ENCODE measurements at regions not wholly inside any gene's neighbourhood (a gene's known extent, or its start where the extent isn't known, plus 50 kb on each side); places are given as distances from the start of the nearest gene placed in this dataset.

- DNase-seq (ENCODE audit: low read depth) = no peak
- Histone ChIP-seq H3K36me3 (ENCODE audit: control insufficient read depth, insufficient read depth, low read length) (no peaks in the 10 kb centered on the region), H3K4me3 (ENCODE audit: low read depth, low read length) (no peak overlapping the region), H3K27me3 (ENCODE audit: control insufficient read depth, insufficient read depth, low read length) (peaks cover 6% of the 10 kb centered on the region)
- TF ChIP-seq CTCF (IDR thresholded peaks at IDR 0.05; ENCODE audit: insufficient read depth, low read length, poor library complexity, severe bottlenecking) = no peak
These were observed 337.5 kb downstream of the CXCL12 start for GRCh38 chr10:44047361-44047760.

GRCh38 chr10:44046605-44047004 lies 338.3 kb downstream of the CXCL12 start:
- DNase-seq (ENCODE audit: low read depth) = no peak
- H3K27me3 ChIP-seq (ENCODE audit: control insufficient read depth, insufficient read depth, low read length) = peaks cover 6% of the 10 kb centered on the region
- no peak for TF ChIP-seq CTCF (IDR thresholded peaks at IDR 0.05; ENCODE audit: insufficient read depth, low read length, poor library complexity, severe bottlenecking)

GRCh38 chr10:44045020-44045419 lies 339.9 kb downstream of the CXCL12 start:
- no peak for TF ChIP-seq CTCF (IDR thresholded peaks at IDR 0.05; ENCODE audit: insufficient read depth, low read length, poor library complexity, severe bottlenecking)
- H3K4me3 ChIP-seq (ENCODE audit: low read depth, low read length) = no peak overlapping the region

More at GRCh38 chr10:44046605-44047004, 338.3 kb downstream of the CXCL12 start:
- Histone ChIP-seq H3K4me3 (ENCODE audit: low read depth, low read length) (no peak overlapping the region), H3K36me3 (ENCODE audit: control insufficient read depth, insufficient read depth, low read length) (no peaks in the 10 kb centered on the region)

GRCh38 chr10:44044549-44044948 lies 340.3 kb downstream of the CXCL12 start:
- no peak for DNase-seq (ENCODE audit: low read depth)
- Histone ChIP-seq H3K27me3 (ENCODE audit: control insufficient read depth, insufficient read depth, low read length) (peaks cover 2% of the 10 kb centered on the region), H3K4me3 (ENCODE audit: low read depth, low read length) (no peak overlapping the region), H3K36me3 (ENCODE audit: control insufficient read depth, insufficient read depth, low read length) (no peaks in the 10 kb centered on the region)
- no peak for TF ChIP-seq CTCF (IDR thresholded peaks at IDR 0.05; ENCODE audit: insufficient read depth, low read length, poor library complexity, severe bottlenecking)

More at GRCh38 chr10:44045020-44045419, 339.9 kb downstream of the CXCL12 start:
- Histone ChIP-seq H3K36me3 (ENCODE audit: control insufficient read depth, insufficient read depth, low read length) (no peaks in the 10 kb centered on the region), H3K27me3 (ENCODE audit: control insufficient read depth, insufficient read depth, low read length) (peaks cover 6% of the 10 kb centered on the region)
- DNase-seq (ENCODE audit: low read depth) = no peak

- no peak for DNase-seq (ENCODE audit: low read depth)
These were observed 341.1 kb downstream of the CXCL12 start for GRCh38 chr10:44043646-44044375.

More at GRCh38 chr10:44043646-44044375, 341.1 kb downstream of the CXCL12 start:
- no peaks in the 10 kb centered on the region for H3K36me3 ChIP-seq (ENCODE audit: control insufficient read depth, insufficient read depth, low read length)
- H3K27me3 ChIP-seq (ENCODE audit: control insufficient read depth, insufficient read depth, low read length) = peaks cover 2% of the 10 kb centered on the region
- no peak for TF ChIP-seq CTCF (IDR thresholded peaks at IDR 0.05; ENCODE audit: insufficient read depth, low read length, poor library complexity, severe bottlenecking)
- H3K4me3 ChIP-seq (ENCODE audit: low read depth, low read length) = no peak overlapping the region

All from kidney epithelial cell (primary cell).